Activated CD8-positive, alpha-beta T cell treated with anti-CD3 and anti-CD28 coated beads, Interleukin-2, amount 10 ng/mL, durations not matched to agents 7 days and 5 days (primary cell): ENCODE measurements at regions not wholly inside any gene's neighbourhood (a gene's known extent, or its start where the extent isn't known, plus 50 kb on each side); places are given as distances from the start of the nearest gene placed in this dataset.

Source experiments
- ATAC-seq: fragments of 150-1000 bp; cut with Tn5 transposase; one replicate; pipeline ENCODE4 v1.10.0; 2021; ENCODE audit warnings: moderate library complexity
- CTCF ChIA-PET: fragments of 350-600 bp; sonication (Branson Sonifier 250); formaldehyde crosslinking; loops from one replicate; lab custom pipeline; 2021; ENCODE audit warnings: antibody characterized with exemption; lab: Charles Lee
- POLR2A ChIA-PET: fragments of 350-600 bp; sonication (Branson Sonifier 250); formaldehyde crosslinking; loops from one replicate; lab custom pipeline; 2021; ENCODE audit warnings: antibody characterized with exemption; lab: Charles Lee
- DNase-seq: peaks from one replicate; pipeline ENCODE4 v3.0.0-alpha.2; 2020
- H3K27ac Mint-ChIP-seq: one replicate; pipeline ENCODE4 v1.8.0; 2021; ENCODE audit warnings: mild to moderate bottlenecking, mixed read lengths
- H3K27me3 Mint-ChIP-seq: one replicate; pipeline ENCODE4 v1.8.0; 2021; ENCODE audit warnings: low read depth, mixed read lengths
- H3K36me3 Mint-ChIP-seq: one replicate; pipeline ENCODE4 v1.8.0; 2021; ENCODE audit warnings: low read depth, mixed read lengths
- H3K4me1 Mint-ChIP-seq: one replicate; pipeline ENCODE4 v1.8.0; 2021; ENCODE audit warnings: low read depth, mixed read lengths
- H3K4me3 Mint-ChIP-seq: one replicate; pipeline ENCODE4 v1.8.0; 2021; ENCODE audit warnings: mild to moderate bottlenecking, mixed read lengths
- H3K9me3 Mint-ChIP-seq: one replicate; pipeline ENCODE4 v1.8.0; 2022; ENCODE audit warnings: mixed read lengths; ENCODE audit not compliant: insufficient read depth

GRCh38 chr2:57615855-57616556 is 430.6 kb upstream of the VRK2 start:
- H3K36me3 Mint-ChIP-seq: no peaks in the 10 kb centered on the region
- H3K9me3 Mint-ChIP-seq: peaks cover 5% of the 10 kb centered on the region
- no peaks in the 10 kb centered on the region for H3K4me1 Mint-ChIP-seq
- no peak for DNase-seq
- ChIA-PET POLR2A (no interaction called here), CTCF (no interaction called here)
- H3K27ac Mint-ChIP-seq: no peak overlapping the region
- H3K27me3 Mint-ChIP-seq: no peaks in the 10 kb centered on the region
- no peak overlapping the region for H3K4me3 Mint-ChIP-seq
- no peak for ATAC-seq

GRCh38 chr2:57617318-57617717 is 429.3 kb upstream of the VRK2 start:
- POLR2A ChIA-PET: no interaction called here
- Mint-ChIP-seq H3K4me1 (no peaks in the 10 kb centered on the region), H3K27ac (no peak overlapping the region), H3K9me3 (peaks cover 5% of the 10 kb centered on the region), H3K4me3 (no peak overlapping the region), H3K36me3 (no peaks in the 10 kb centered on the region), H3K27me3 (no peaks in the 10 kb centered on the region)
- no peak for DNase-seq
- CTCF ChIA-PET: no interaction called here
- no peak for ATAC-seq

GRCh38 chr2:57621122-57621663 is 425.4 kb upstream of the VRK2 start:
- ChIA-PET POLR2A (no interaction called here), CTCF (no interaction called here)
- no peaks in the 10 kb centered on the region for H3K36me3 Mint-ChIP-seq
- H3K27ac Mint-ChIP-seq: no peak overlapping the region
- H3K27me3 Mint-ChIP-seq: no peaks in the 10 kb centered on the region
- no peak for DNase-seq
- H3K9me3 Mint-ChIP-seq: peaks cover 3% of the 10 kb centered on the region
- no peak overlapping the region for H3K4me3 Mint-ChIP-seq
- ATAC-seq: no peak
- H3K4me1 Mint-ChIP-seq: no peaks in the 10 kb centered on the region

GRCh38 chr2:57622009-57622408 is 424.6 kb upstream of the VRK2 start:
- CTCF ChIA-PET: no interaction called here
- H3K27me3 Mint-ChIP-seq: no peaks in the 10 kb centered on the region
- ATAC-seq (no peak), DNase-seq (no peak)
- no peaks in the 10 kb centered on the region for H3K4me1 Mint-ChIP-seq
- POLR2A ChIA-PET: no interaction called here
- no peak overlapping the region for H3K27ac Mint-ChIP-seq
- no peak overlapping the region for H3K4me3 Mint-ChIP-seq
- H3K9me3 Mint-ChIP-seq: no peaks in the 10 kb centered on the region
- H3K36me3 Mint-ChIP-seq: no peaks in the 10 kb centered on the region

- H3K27me3 Mint-ChIP-seq: no peaks in the 10 kb centered on the region
- no peak for DNase-seq
- POLR2A ChIA-PET: no interaction called here
- peaks cover 9% of the 10 kb centered on the region for H3K9me3 Mint-ChIP-seq
- H3K4me3 Mint-ChIP-seq: no peak overlapping the region
- CTCF ChIA-PET: no interaction called here
- H3K4me1 Mint-ChIP-seq: no peaks in the 10 kb centered on the region
- ATAC-seq: no peak
- no peaks in the 10 kb centered on the region for H3K36me3 Mint-ChIP-seq
- H3K27ac Mint-ChIP-seq: no peak overlapping the region
Observed at GRCh38 chr2:57656198-57656597, 390.4 kb upstream of the VRK2 start.

GRCh38 chr2:57669570-57669969 is 377.0 kb upstream of the VRK2 start:
- Mint-ChIP-seq H3K4me3 (no peak overlapping the region), H3K36me3 (no peaks in the 10 kb centered on the region), H3K27ac (no peak overlapping the region), H3K4me1 (no peaks in the 10 kb centered on the region), H3K27me3 (no peaks in the 10 kb centered on the region), H3K9me3 (peaks cover 3% of the 10 kb centered on the region)
- ChIA-PET POLR2A (no interaction called here), CTCF (no interaction called here)
- DNase-seq (no peak), ATAC-seq (no peak)

GRCh38 chr2:57674025-57674424 is 372.6 kb upstream of the VRK2 start:
- DNase-seq: no peak
- ATAC-seq: no peak
- H3K4me1 Mint-ChIP-seq: no peaks in the 10 kb centered on the region
- no peak overlapping the region for H3K27ac Mint-ChIP-seq
- no peaks in the 10 kb centered on the region for H3K9me3 Mint-ChIP-seq
- H3K27me3 Mint-ChIP-seq: no peaks in the 10 kb centered on the region
- H3K4me3 Mint-ChIP-seq: no peak overlapping the region
- POLR2A ChIA-PET: no interaction called here
- no peaks in the 10 kb centered on the region for H3K36me3 Mint-ChIP-seq
- CTCF ChIA-PET: no interaction called here

GRCh38 chr2:57674743-57675142 is 371.9 kb upstream of the VRK2 start:
- Mint-ChIP-seq H3K9me3 (no peaks in the 10 kb centered on the region), H3K27me3 (no peaks in the 10 kb centered on the region), H3K4me1 (no peaks in the 10 kb centered on the region), H3K36me3 (no peaks in the 10 kb centered on the region), H3K4me3 (no peak overlapping the region), H3K27ac (no peak overlapping the region)
- DNase-seq: no peak
- ChIA-PET POLR2A (no interaction called here), CTCF (no interaction called here)
- ATAC-seq: no peak

GRCh38 chr2:57677296-57677695 is 369.3 kb upstream of the VRK2 start:
- CTCF ChIA-PET: no interaction called here
- H3K36me3 Mint-ChIP-seq: no peaks in the 10 kb centered on the region
- H3K4me3 Mint-ChIP-seq: no peak overlapping the region
- POLR2A ChIA-PET: no interaction called here
- no peak for DNase-seq
- no peak overlapping the region for H3K27ac Mint-ChIP-seq
- no peaks in the 10 kb centered on the region for H3K4me1 Mint-ChIP-seq
- no peak for ATAC-seq
- no peaks in the 10 kb centered on the region for H3K9me3 Mint-ChIP-seq
- H3K27me3 Mint-ChIP-seq: no peaks in the 10 kb centered on the region

GRCh38 chr2:57681650-57682049 is 365.0 kb upstream of the VRK2 start:
- ChIA-PET POLR2A (no interaction called here), CTCF (no interaction called here)
- Mint-ChIP-seq H3K27ac (no peak overlapping the region), H3K27me3 (no peaks in the 10 kb centered on the region), H3K9me3 (no peaks in the 10 kb centered on the region), H3K4me1 (no peaks in the 10 kb centered on the region), H3K4me3 (no peak overlapping the region), H3K36me3 (no peaks in the 10 kb centered on the region)
- ATAC-seq (no peak), DNase-seq (no peak)

GRCh38 chr2:57685032-57685431 is 361.6 kb upstream of the VRK2 start:
- no peak overlapping the region for H3K4me3 Mint-ChIP-seq
- H3K27ac Mint-ChIP-seq: no peak overlapping the region
- DNase-seq (no peak), ATAC-seq (no peak)
- peaks cover 16% of the 10 kb centered on the region for H3K9me3 Mint-ChIP-seq
- ChIA-PET POLR2A (no interaction called here), CTCF (no interaction called here)
- no peaks in the 10 kb centered on the region for H3K4me1 Mint-ChIP-seq
- H3K36me3 Mint-ChIP-seq: no peaks in the 10 kb centered on the region
- H3K27me3 Mint-ChIP-seq: no peaks in the 10 kb centered on the region

- POLR2A ChIA-PET: no interaction called here
- H3K27ac Mint-ChIP-seq: no peak overlapping the region
- H3K27me3 Mint-ChIP-seq: no peaks in the 10 kb centered on the region
- peaks cover 16% of the 10 kb centered on the region for H3K9me3 Mint-ChIP-seq
- no peak overlapping the region for H3K4me3 Mint-ChIP-seq
- no peaks in the 10 kb centered on the region for H3K4me1 Mint-ChIP-seq
- ATAC-seq (no peak), DNase-seq (no peak)
- CTCF ChIA-PET: interaction anchor here (0.6 kb wide), 1 partner anchor 217 kb away, joined by 3 read pairs; no protein-coding TSS in a partner anchor
- H3K36me3 Mint-ChIP-seq: no peaks in the 10 kb centered on the region
Observed at GRCh38 chr2:57692395-57692794, 354.2 kb upstream of the VRK2 start.

- Mint-ChIP-seq H3K4me1 (no peaks in the 10 kb centered on the region), H3K27me3 (no peaks in the 10 kb centered on the region), H3K9me3 (peaks cover 14% of the 10 kb centered on the region), H3K36me3 (no peaks in the 10 kb centered on the region), H3K27ac (no peak overlapping the region), H3K4me3 (no peak overlapping the region)
- CTCF ChIA-PET: no interaction called here
- POLR2A ChIA-PET: no interaction called here
- no peak for DNase-seq
- no peak for ATAC-seq
Observed at GRCh38 chr2:57693177-57693576, 353.4 kb upstream of the VRK2 start.
